ENCODE measurements at regions not wholly inside any gene's neighbourhood (a gene's known extent, or its start where the extent isn't known, plus 50 kb on each side); places are given as distances from the start of the nearest gene placed in this dataset.

GRCh38 chr6:22800451-22800850 lies 231.1 kb downstream of the HDGFL1 start:
- no peaks in the 10 kb centered on the region for H3K27me3 Mint-ChIP-seq (ENCODE audit: unreplicated experiment)
- H3K4me1 Mint-ChIP-seq (ENCODE audit: unreplicated experiment) = no peaks in the 10 kb centered on the region
- no peak overlapping the region for H3K4me3 Mint-ChIP-seq (ENCODE audit: unreplicated experiment)
- H3K36me3 Mint-ChIP-seq (ENCODE audit: unreplicated experiment) = no peaks in the 10 kb centered on the region
- DNase-seq (ENCODE audit: extremely low spot score, unreplicated experiment) = no peak
- no peak overlapping the region for H3K27ac Mint-ChIP-seq (ENCODE audit: unreplicated experiment)
- TF ChIP-seq, protein P1, sequence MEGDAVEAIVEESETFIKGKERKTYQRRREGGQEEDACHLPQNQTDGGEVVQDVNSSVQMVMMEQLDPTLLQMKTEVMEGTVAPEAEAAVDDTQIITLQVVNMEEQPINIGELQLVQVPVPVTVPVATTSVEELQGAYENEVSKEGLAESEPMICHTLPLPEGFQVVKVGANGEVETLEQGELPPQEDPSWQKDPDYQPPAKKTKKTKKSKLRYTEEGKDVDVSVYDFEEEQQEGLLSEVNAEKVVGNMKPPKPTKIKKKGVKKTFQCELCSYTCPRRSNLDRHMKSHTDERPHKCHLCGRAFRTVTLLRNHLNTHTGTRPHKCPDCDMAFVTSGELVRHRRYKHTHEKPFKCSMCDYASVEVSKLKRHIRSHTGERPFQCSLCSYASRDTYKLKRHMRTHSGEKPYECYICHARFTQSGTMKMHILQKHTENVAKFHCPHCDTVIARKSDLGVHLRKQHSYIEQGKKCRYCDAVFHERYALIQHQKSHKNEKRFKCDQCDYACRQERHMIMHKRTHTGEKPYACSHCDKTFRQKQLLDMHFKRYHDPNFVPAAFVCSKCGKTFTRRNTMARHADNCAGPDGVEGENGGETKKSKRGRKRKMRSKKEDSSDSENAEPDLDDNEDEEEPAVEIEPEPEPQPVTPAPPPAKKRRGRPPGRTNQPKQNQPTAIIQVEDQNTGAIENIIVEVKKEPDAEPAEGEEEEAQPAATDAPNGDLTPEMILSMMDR (IDR thresholded peaks at IDR 0.05) = no peak
- peaks cover 12% of the 10 kb centered on the region for H3K9me3 Mint-ChIP-seq (ENCODE audit: unreplicated experiment)

- Mint-ChIP-seq H3K36me3 (ENCODE audit: unreplicated experiment) (no peaks in the 10 kb centered on the region), H3K4me3 (ENCODE audit: unreplicated experiment) (no peak overlapping the region), H3K9me3 (ENCODE audit: unreplicated experiment) (peaks cover 9% of the 10 kb centered on the region), H3K4me1 (ENCODE audit: unreplicated experiment) (peaks cover 7% of the 10 kb centered on the region), H3K27me3 (ENCODE audit: unreplicated experiment) (no peaks in the 10 kb centered on the region), H3K27ac (ENCODE audit: unreplicated experiment) (no peak overlapping the region)
- no peak for DNase-seq (ENCODE audit: extremely low spot score, unreplicated experiment)
- TF ChIP-seq, protein P1 (IDR thresholded peaks at IDR 0.05) = no peak
Observed at GRCh38 chr6:22801831-22802230, 232.5 kb downstream of the HDGFL1 start.

DNA sequence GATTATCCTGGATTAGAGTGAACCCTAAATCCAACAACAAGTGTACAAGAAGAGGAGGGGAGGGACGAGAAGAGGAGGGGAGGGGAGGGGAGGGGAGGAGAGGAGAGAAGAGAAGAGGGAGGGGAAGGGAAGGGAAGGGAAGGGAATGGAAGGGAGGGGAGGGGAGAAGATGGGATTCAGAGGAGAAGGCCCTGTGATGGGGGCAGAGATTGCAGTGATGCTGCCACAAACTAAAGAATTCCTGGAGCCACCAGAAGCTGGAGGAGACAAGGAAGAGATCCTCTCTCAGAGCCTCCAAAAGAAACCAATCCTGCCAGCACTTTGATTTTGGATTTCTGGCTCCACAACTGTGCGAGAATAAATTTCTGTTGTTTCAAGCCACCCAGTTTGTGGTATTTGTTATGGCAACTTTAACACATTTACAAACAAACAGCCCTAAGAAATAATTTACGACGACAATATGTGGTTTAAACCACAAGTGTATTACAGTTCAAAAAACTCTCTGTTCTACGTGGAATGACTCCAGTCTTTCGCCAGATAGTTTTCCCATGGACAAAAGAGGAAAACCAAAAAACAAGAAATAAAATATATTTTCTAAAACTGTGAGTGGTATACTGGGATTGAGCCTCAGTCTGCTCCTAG lies 235.4 kb downstream of the HDGFL1 start:
- TF ChIP-seq, protein P1 (IDR thresholded peaks at IDR 0.05) = no peak
- no peak overlapping the region for H3K27ac Mint-ChIP-seq (ENCODE audit: unreplicated experiment)
- H3K4me3 Mint-ChIP-seq (ENCODE audit: unreplicated experiment) = no peak overlapping the region
- no peak for DNase-seq (ENCODE audit: extremely low spot score, unreplicated experiment)
- no peaks in the 10 kb centered on the region for H3K36me3 Mint-ChIP-seq (ENCODE audit: unreplicated experiment)
- H3K27me3 Mint-ChIP-seq (ENCODE audit: unreplicated experiment) = no peaks in the 10 kb centered on the region
- H3K4me1 Mint-ChIP-seq (ENCODE audit: unreplicated experiment) = peaks cover 11% of the 10 kb centered on the region
- H3K9me3 Mint-ChIP-seq (ENCODE audit: unreplicated experiment) = peaks cover 9% of the 10 kb centered on the region

GRCh38 chr6:22807261-22807660 lies 237.9 kb downstream of the HDGFL1 start:
- Mint-ChIP-seq H3K4me1 (ENCODE audit: unreplicated experiment) (peaks cover 11% of the 10 kb centered on the region), H3K27ac (ENCODE audit: unreplicated experiment) (no peak overlapping the region), H3K9me3 (ENCODE audit: unreplicated experiment) (peaks cover 7% of the 10 kb centered on the region), H3K36me3 (ENCODE audit: unreplicated experiment) (no peaks in the 10 kb centered on the region), H3K27me3 (ENCODE audit: unreplicated experiment) (no peaks in the 10 kb centered on the region), H3K4me3 (ENCODE audit: unreplicated experiment) (no peak overlapping the region)
- TF ChIP-seq, protein P1 (IDR thresholded peaks at IDR 0.05) = no peak
- no peak for DNase-seq (ENCODE audit: extremely low spot score, unreplicated experiment)

DNA sequence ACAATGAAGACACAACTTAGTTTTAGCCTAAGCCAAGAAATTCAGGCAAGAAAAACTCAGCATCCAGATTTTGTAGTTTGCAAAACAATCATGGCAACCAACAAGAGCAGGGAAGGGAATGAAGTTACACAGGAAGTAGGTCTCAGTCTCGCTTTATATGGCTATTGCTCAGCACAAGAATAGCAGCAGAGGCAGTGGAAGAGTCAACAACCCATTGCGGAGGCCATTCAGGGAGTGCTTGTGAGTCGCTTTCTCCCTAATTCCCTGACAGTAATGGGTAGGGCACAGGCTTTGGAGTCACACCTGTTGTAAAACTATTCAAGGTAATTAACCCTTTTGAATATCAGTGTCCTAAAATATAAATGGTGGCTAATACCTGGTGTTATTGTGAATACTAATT lies 238.5 kb downstream of the HDGFL1 start:
- Mint-ChIP-seq H3K36me3 (ENCODE audit: unreplicated experiment) (no peaks in the 10 kb centered on the region), H3K9me3 (ENCODE audit: unreplicated experiment) (peaks cover 1% of the 10 kb centered on the region), H3K4me3 (ENCODE audit: unreplicated experiment) (no peak overlapping the region), H3K4me1 (ENCODE audit: unreplicated experiment) (peaks cover 11% of the 10 kb centered on the region), H3K27me3 (ENCODE audit: unreplicated experiment) (no peaks in the 10 kb centered on the region), H3K27ac (ENCODE audit: unreplicated experiment) (no peak overlapping the region)
- DNase-seq (ENCODE audit: extremely low spot score, unreplicated experiment) = no peak
- TF ChIP-seq, protein P1 (IDR thresholded peaks at IDR 0.05) = no peak

Data from osteocyte (in vitro differentiated cells).